ENCODE measurements at regions not wholly inside any gene's neighbourhood (a gene's known extent, or its start where the extent isn't known, plus 50 kb on each side); places are given as distances from the start of the nearest gene placed in this dataset.

- Histone ChIP-seq H3K27me3 (no peaks in the 10 kb centered on the region), H3K4me3 (no peak overlapping the region), H3K36me3 (no peaks in the 10 kb centered on the region), H3K9me3 (no peaks in the 10 kb centered on the region), H3K4me1 (no peaks in the 10 kb centered on the region), H3K27ac (no peak overlapping the region)
- ATAC-seq = no peak
- intact Hi-C loops (cut with DNase I) = no loop called here
- no peak for TF ChIP-seq CTCF (IDR thresholded peaks at IDR 0.05)
- DNase-seq = no peak
Observed at GRCh38 chr5:164934561-164934960, 1429.1 kb downstream of the MAT2B start.

- Histone ChIP-seq H3K27me3 (no peaks in the 10 kb centered on the region), H3K4me3 (no peak overlapping the region), H3K4me1 (no peaks in the 10 kb centered on the region), H3K27ac (no peak overlapping the region), H3K9me3 (no peaks in the 10 kb centered on the region), H3K36me3 (no peaks in the 10 kb centered on the region)
- intact Hi-C loops (cut with DNase I) = no loop called here
- ATAC-seq (no peak), DNase-seq (no peak)
- TF ChIP-seq CTCF (IDR thresholded peaks at IDR 0.05) = no peak
Observed at GRCh38 chr5:164941132-164941531, 1435.7 kb downstream of the MAT2B start.

- no peak for TF ChIP-seq CTCF (IDR thresholded peaks at IDR 0.05)
- Histone ChIP-seq H3K27ac (no peak overlapping the region), H3K4me1 (no peaks in the 10 kb centered on the region), H3K36me3 (no peaks in the 10 kb centered on the region), H3K27me3 (no peaks in the 10 kb centered on the region), H3K9me3 (no peaks in the 10 kb centered on the region), H3K4me3 (no peak overlapping the region)
- intact Hi-C loops (cut with DNase I) = no loop called here
- ATAC-seq = no peak
- DNase-seq = no peak
Observed at GRCh38 chr5:164950927-164951326, 1445.5 kb downstream of the MAT2B start.

- Histone ChIP-seq H3K4me1 (no peaks in the 10 kb centered on the region), H3K36me3 (no peaks in the 10 kb centered on the region), H3K9me3 (no peaks in the 10 kb centered on the region), H3K27ac (no peak overlapping the region), H3K27me3 (no peaks in the 10 kb centered on the region), H3K4me3 (no peak overlapping the region)
- no peak for TF ChIP-seq CTCF (IDR thresholded peaks at IDR 0.05)
- ATAC-seq (no peak), DNase-seq (no peak)
- intact Hi-C loops (cut with DNase I) = no loop called here
Observed at GRCh38 chr5:164951570-164951969, 1446.2 kb downstream of the MAT2B start.

GRCh38 chr5:164958688-164959087 is 1453.3 kb downstream of the MAT2B start:
- Histone ChIP-seq H3K9me3 (no peaks in the 10 kb centered on the region), H3K27me3 (no peaks in the 10 kb centered on the region), H3K4me3 (no peak overlapping the region), H3K4me1 (no peaks in the 10 kb centered on the region), H3K27ac (no peak overlapping the region), H3K36me3 (no peaks in the 10 kb centered on the region)
- intact Hi-C loops (cut with DNase I) = no loop called here
- no peak for TF ChIP-seq CTCF (IDR thresholded peaks at IDR 0.05)
- ATAC-seq (no peak), DNase-seq (no peak)

GRCh38 chr5:164959761-164960160 is 1454.3 kb downstream of the MAT2B start:
- intact Hi-C loops (cut with DNase I) = no loop called here
- ATAC-seq = no peak
- Histone ChIP-seq H3K4me1 (no peaks in the 10 kb centered on the region), H3K27ac (no peak overlapping the region), H3K36me3 (no peaks in the 10 kb centered on the region), H3K9me3 (no peaks in the 10 kb centered on the region), H3K4me3 (no peak overlapping the region), H3K27me3 (no peaks in the 10 kb centered on the region)
- no peak for DNase-seq
- no peak for TF ChIP-seq CTCF (IDR thresholded peaks at IDR 0.05)

Measured in upper lobe of right lung (tissue), 1 donor.